ENCODE measurements at regions not wholly inside any gene's neighbourhood (a gene's known extent, or its start where the extent isn't known, plus 50 kb on each side); places are given as distances from the start of the nearest gene placed in this dataset.
"Not testable (repeated sequence)": the region's sequence is repeated elsewhere in the genome, so short reads cannot be mapped to it uniquely, and the experiment has no call there.

- DNase-seq, result no peak
- no peak overlapping the region for H3K27ac Mint-ChIP-seq
- H3K36me3 Mint-ChIP-seq (ENCODE audit: insufficient read depth), result no peaks in the 10 kb centered on the region
- peaks cover 13 to 16% of the 10 kb centered on the region in 2 donors for H3K9me3 Mint-ChIP-seq
- no peak overlapping the region for H3K4me3 Mint-ChIP-seq
- ATAC-seq (replicated peaks), result no peak
- no peaks in the 10 kb centered on the region for H3K4me1 Mint-ChIP-seq (ENCODE audit: low read depth in 2 of 2)
- no peaks in the 10 kb centered on the region for H3K27me3 Mint-ChIP-seq
These were observed 909.7 kb downstream of the PLOD2 start for GRCh38 chr3:145251311-145251710.

- not testable (repeated sequence) for H3K27ac Mint-ChIP-seq; H3K4me1 Mint-ChIP-seq (ENCODE audit: low read depth in 2 of 2); H3K27me3 Mint-ChIP-seq; H3K4me3 Mint-ChIP-seq; H3K36me3 Mint-ChIP-seq (ENCODE audit: insufficient read depth); ATAC-seq (replicated peaks); H3K9me3 Mint-ChIP-seq; DNase-seq
These were observed 903.0 kb downstream of the PLOD2 start for GRCh38 chr3:145257967-145258366.

GRCh38 chr3:145259166-145259880 is 901.7 kb downstream of the PLOD2 start:
- Mint-ChIP-seq H3K36me3 (ENCODE audit: insufficient read depth) (peaks cover 4% of the 10 kb centered on the region), H3K9me3 (peaks cover 0 to 6% of the 10 kb centered on the region in 2 donors), H3K27me3 (no peaks in the 10 kb centered on the region), H3K4me1 (ENCODE audit: low read depth in 2 of 2) (no peaks in the 10 kb centered on the region), H3K27ac (no peak overlapping the region), H3K4me3 (no peak overlapping the region)
- DNase-seq, result no peak
- ATAC-seq (replicated peaks), result no peak

GRCh38 chr3:145263458-145263857 is 897.5 kb downstream of the PLOD2 start:
- H3K27ac Mint-ChIP-seq; ATAC-seq (replicated peaks); H3K9me3 Mint-ChIP-seq; DNase-seq; H3K4me1 Mint-ChIP-seq (ENCODE audit: low read depth in 2 of 2); H3K27me3 Mint-ChIP-seq; H3K36me3 Mint-ChIP-seq (ENCODE audit: insufficient read depth); H3K4me3 Mint-ChIP-seq: not testable (repeated sequence)

GRCh38 chr3:145266368-145266767 is 894.6 kb downstream of the PLOD2 start:
- DNase-seq (no peak), ATAC-seq (replicated peaks) (no peak)
- Mint-ChIP-seq H3K4me3 (no peak overlapping the region), H3K9me3 (peaks cover 0 to 2% of the 10 kb centered on the region in 2 donors), H3K27ac (no peak overlapping the region), H3K27me3 (no peaks in the 10 kb centered on the region), H3K36me3 (ENCODE audit: insufficient read depth) (peaks cover 4% of the 10 kb centered on the region), H3K4me1 (ENCODE audit: low read depth in 2 of 2) (no peaks in the 10 kb centered on the region)

- ATAC-seq (replicated peaks) (no peak), DNase-seq (no peak)
- H3K27ac Mint-ChIP-seq, result no peak overlapping the region
- peaks cover 0 to 2% of the 10 kb centered on the region in 2 donors for H3K9me3 Mint-ChIP-seq
- no peak overlapping the region for H3K4me3 Mint-ChIP-seq
- H3K4me1 Mint-ChIP-seq (ENCODE audit: low read depth in 2 of 2), result no peaks in the 10 kb centered on the region
- no peaks in the 10 kb centered on the region for H3K27me3 Mint-ChIP-seq
- no peaks in the 10 kb centered on the region for H3K36me3 Mint-ChIP-seq (ENCODE audit: insufficient read depth)
These were observed 891.9 kb downstream of the PLOD2 start for GRCh38 chr3:145269106-145269505.

- Mint-ChIP-seq H3K27ac (no peak overlapping the region), H3K27me3 (no peaks in the 10 kb centered on the region), H3K4me3 (no peak overlapping the region), H3K9me3 (peaks cover 7 to 10% of the 10 kb centered on the region in 2 donors), H3K36me3 (ENCODE audit: insufficient read depth) (no peaks in the 10 kb centered on the region), H3K4me1 (ENCODE audit: low read depth in 2 of 2) (no peaks in the 10 kb centered on the region)
- ATAC-seq (replicated peaks), result no peak
- no peak for DNase-seq
These were observed 888.3 kb downstream of the PLOD2 start for GRCh38 chr3:145272684-145273083.

- ATAC-seq (replicated peaks), result no peak
- H3K27me3 Mint-ChIP-seq, result no peaks in the 10 kb centered on the region
- H3K4me3 Mint-ChIP-seq, result no peak overlapping the region
- peaks cover 0 to 7% of the 10 kb centered on the region in 2 donors for H3K9me3 Mint-ChIP-seq
- H3K27ac Mint-ChIP-seq, result no peak overlapping the region
- DNase-seq, result no peak
- H3K4me1 Mint-ChIP-seq (ENCODE audit: low read depth in 2 of 2), result no peaks in the 10 kb centered on the region
- H3K36me3 Mint-ChIP-seq (ENCODE audit: insufficient read depth), result no peaks in the 10 kb centered on the region
These were observed 878.5 kb downstream of the PLOD2 start for GRCh38 chr3:145282505-145282904.

- no peak overlapping the region for H3K4me3 Mint-ChIP-seq
- no peaks in the 10 kb centered on the region for H3K4me1 Mint-ChIP-seq (ENCODE audit: low read depth in 2 of 2)
- H3K27me3 Mint-ChIP-seq, result no peaks in the 10 kb centered on the region
- ATAC-seq (replicated peaks), result no peak
- no peak for DNase-seq
- peaks cover 3 to 7% of the 10 kb centered on the region in 2 donors for H3K9me3 Mint-ChIP-seq
- no peak overlapping the region for H3K27ac Mint-ChIP-seq
- H3K36me3 Mint-ChIP-seq (ENCODE audit: insufficient read depth), result no peaks in the 10 kb centered on the region
These were observed 874.0 kb downstream of the PLOD2 start for GRCh38 chr3:145286937-145287336.

- Mint-ChIP-seq H3K36me3 (ENCODE audit: insufficient read depth) (no peaks in the 10 kb centered on the region), H3K27me3 (no peaks in the 10 kb centered on the region), H3K4me3 (no peak overlapping the region), H3K27ac (no peak overlapping the region), H3K4me1 (ENCODE audit: low read depth in 2 of 2) (no peaks in the 10 kb centered on the region), H3K9me3 (peaks cover 3 to 7% of the 10 kb centered on the region in 2 donors)
- DNase-seq (no peak), ATAC-seq (replicated peaks) (no peak)
These were observed 871.0 kb downstream of the PLOD2 start for GRCh38 chr3:145290010-145290409.

GRCh38 chr3:145294572-145294971 is 866.4 kb downstream of the PLOD2 start:
- peaks cover 3% of the 10 kb centered on the region for H3K36me3 Mint-ChIP-seq (ENCODE audit: insufficient read depth)
- no peak overlapping the region for H3K4me3 Mint-ChIP-seq
- DNase-seq, result no peak
- no peak for ATAC-seq (replicated peaks)
- H3K9me3 Mint-ChIP-seq, result peaks cover 0 to 7% of the 10 kb centered on the region in 2 donors
- no peak overlapping the region for H3K27ac Mint-ChIP-seq
- no peaks in the 10 kb centered on the region for H3K4me1 Mint-ChIP-seq (ENCODE audit: low read depth in 2 of 2)
- H3K27me3 Mint-ChIP-seq, result no peaks in the 10 kb centered on the region

GRCh38 chr3:145307272-145307671 is 853.7 kb downstream of the PLOD2 start:
- Mint-ChIP-seq H3K36me3 (ENCODE audit: insufficient read depth) (no peaks in the 10 kb centered on the region), H3K27ac (no peak overlapping the region), H3K27me3 (no peaks in the 10 kb centered on the region), H3K4me3 (no peak overlapping the region), H3K9me3 (peaks cover 4 to 7% of the 10 kb centered on the region in 2 donors), H3K4me1 (ENCODE audit: low read depth in 2 of 2) (no peaks in the 10 kb centered on the region)
- DNase-seq (no peak), ATAC-seq (replicated peaks) (no peak)

- no peak overlapping the region for H3K4me3 Mint-ChIP-seq
- ATAC-seq (replicated peaks), result no peak
- H3K27me3 Mint-ChIP-seq, result no peaks in the 10 kb centered on the region
- no peaks in the 10 kb centered on the region for H3K36me3 Mint-ChIP-seq (ENCODE audit: insufficient read depth)
- H3K9me3 Mint-ChIP-seq, result peaks cover 7 to 16% of the 10 kb centered on the region in 2 donors
- no peaks in the 10 kb centered on the region for H3K4me1 Mint-ChIP-seq (ENCODE audit: low read depth in 2 of 2)
- no peak for DNase-seq
- no peak overlapping the region for H3K27ac Mint-ChIP-seq
These were observed 847.2 kb downstream of the PLOD2 start for GRCh38 chr3:145313751-145314150.

GRCh38 chr3:145316253-145316652 is 844.7 kb downstream of the PLOD2 start:
- H3K27ac Mint-ChIP-seq; H3K4me1 Mint-ChIP-seq (ENCODE audit: low read depth in 2 of 2); ATAC-seq (replicated peaks); H3K36me3 Mint-ChIP-seq (ENCODE audit: insufficient read depth); H3K27me3 Mint-ChIP-seq; H3K4me3 Mint-ChIP-seq; DNase-seq: not testable (repeated sequence)
- peaks cover 7 to 17% of the 10 kb centered on the region in 2 donors for H3K9me3 Mint-ChIP-seq
